ENCODE measurements at regions not wholly inside any gene's neighbourhood (a gene's known extent, or its start where the extent isn't known, plus 50 kb on each side); places are given as distances from the start of the nearest gene placed in this dataset.
"Not testable (repeated sequence)": the region's sequence is repeated elsewhere in the genome, so short reads cannot be mapped to it uniquely, and the experiment has no call there.

GRCh38 chrX:13220916-13221315, 98.9 kb downstream of the ATXN3L start:
- no peak for DNase-seq

- DNase-seq: no peak
These were observed 99.7 kb downstream of the ATXN3L start for GRCh38 chrX:13219991-13220764.

- DNase-seq: no peak
These were observed 101.1 kb downstream of the ATXN3L start for GRCh38 chrX:13218758-13219157.

GRCh38 chrX:13216139-13216538, 103.7 kb downstream of the ATXN3L start:
- no peak for DNase-seq

GRCh38 chrX:13215729-13216128, 104.1 kb downstream of the ATXN3L start:
- DNase-seq: no peak

- DNase-seq: no peak
These were observed 107.6 kb downstream of the ATXN3L start for GRCh38 chrX:13212191-13212651.

- DNase-seq: not testable (repeated sequence)
These were observed 109.7 kb downstream of the ATXN3L start for GRCh38 chrX:13210142-13210541.

- not testable (repeated sequence) for DNase-seq
These were observed 110.1 kb downstream of the ATXN3L start for GRCh38 chrX:13209704-13210103.

GRCh38 chrX:13208281-13208935, 111.4 kb downstream of the ATXN3L start:
- DNase-seq: no peak

- no peak for DNase-seq
These were observed 116.6 kb downstream of the ATXN3L start for GRCh38 chrX:13203271-13203670.

- no peak for DNase-seq
These were observed 118.1 kb downstream of the ATXN3L start for GRCh38 chrX:13201605-13202219.

GRCh38 chrX:13200398-13200797, 119.5 kb downstream of the ATXN3L start:
- no peak for DNase-seq

- no peak for DNase-seq
These were observed 121.1 kb downstream of the ATXN3L start for GRCh38 chrX:13198762-13199064.

GRCh38 chrX:13198056-13198761, 121.6 kb downstream of the ATXN3L start:
- DNase-seq: no peak

- DNase-seq: no peak
These were observed 123.1 kb downstream of the ATXN3L start for GRCh38 chrX:13196782-13197181.

- DNase-seq: no peak
These were observed 124.5 kb downstream of the ATXN3L start for GRCh38 chrX:13195340-13195739.

- no peak for DNase-seq
These were observed 125.4 kb downstream of the ATXN3L start for GRCh38 chrX:13194291-13195103.

- DNase-seq: no peak
These were observed 129.8 kb downstream of the ATXN3L start for GRCh38 chrX:13190051-13190450.

GRCh38 chrX:13189380-13189779, 130.5 kb downstream of the ATXN3L start:
- no peak for DNase-seq

GRCh38 chrX:13188731-13189309, 131.0 kb downstream of the ATXN3L start:
- DNase-seq: no peak

- DNase-seq: not testable (repeated sequence)
These were observed 133.2 kb downstream of the ATXN3L start for GRCh38 chrX:13186643-13187042.

- DNase-seq: peak; percentile 25
These were observed 136.4 kb upstream of the FAM9C start for GRCh38 chrX:13180807-13181206.
